GM12874 (cell line): ENCODE measurements at regions not wholly inside any gene's neighbourhood (a gene's known extent, or its start where the extent isn't known, plus 50 kb on each side); places are given as distances from the start of the nearest gene placed in this dataset.

Experiments
- TF ChIP-seq, protein P1 (sequence below): IDR thresholded peaks from 2 replicates; pipeline ENCODE4 v1.5.1; 2011; ENCODE audit warnings: low read depth, mild to moderate bottlenecking, control low read depth, low read length, moderate library complexity; ENCODE audit not compliant: insufficient read depth

DNA sequence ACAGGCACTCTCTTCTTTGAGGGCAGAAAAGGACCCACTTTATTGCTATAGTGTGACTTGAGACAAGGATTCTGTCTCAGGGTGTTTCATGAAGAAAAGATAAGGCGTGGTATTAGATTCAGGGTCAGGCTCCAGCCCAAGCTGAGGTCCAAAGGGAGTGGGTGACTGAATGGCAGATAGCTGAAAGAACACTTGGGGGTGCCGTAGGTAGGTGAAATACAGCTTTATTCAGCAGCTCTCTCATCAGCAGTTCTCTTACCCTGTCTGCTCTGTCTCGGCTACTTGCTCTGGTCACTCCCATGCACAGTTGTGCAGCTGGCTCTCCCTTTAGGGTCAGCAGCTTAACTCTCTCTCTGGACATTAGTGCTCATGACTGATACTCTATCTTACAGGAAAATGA, 379.9 kb downstream of the LPIN1 start:
- TF ChIP-seq, protein P1, sequence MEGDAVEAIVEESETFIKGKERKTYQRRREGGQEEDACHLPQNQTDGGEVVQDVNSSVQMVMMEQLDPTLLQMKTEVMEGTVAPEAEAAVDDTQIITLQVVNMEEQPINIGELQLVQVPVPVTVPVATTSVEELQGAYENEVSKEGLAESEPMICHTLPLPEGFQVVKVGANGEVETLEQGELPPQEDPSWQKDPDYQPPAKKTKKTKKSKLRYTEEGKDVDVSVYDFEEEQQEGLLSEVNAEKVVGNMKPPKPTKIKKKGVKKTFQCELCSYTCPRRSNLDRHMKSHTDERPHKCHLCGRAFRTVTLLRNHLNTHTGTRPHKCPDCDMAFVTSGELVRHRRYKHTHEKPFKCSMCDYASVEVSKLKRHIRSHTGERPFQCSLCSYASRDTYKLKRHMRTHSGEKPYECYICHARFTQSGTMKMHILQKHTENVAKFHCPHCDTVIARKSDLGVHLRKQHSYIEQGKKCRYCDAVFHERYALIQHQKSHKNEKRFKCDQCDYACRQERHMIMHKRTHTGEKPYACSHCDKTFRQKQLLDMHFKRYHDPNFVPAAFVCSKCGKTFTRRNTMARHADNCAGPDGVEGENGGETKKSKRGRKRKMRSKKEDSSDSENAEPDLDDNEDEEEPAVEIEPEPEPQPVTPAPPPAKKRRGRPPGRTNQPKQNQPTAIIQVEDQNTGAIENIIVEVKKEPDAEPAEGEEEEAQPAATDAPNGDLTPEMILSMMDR = no peak

DNA sequence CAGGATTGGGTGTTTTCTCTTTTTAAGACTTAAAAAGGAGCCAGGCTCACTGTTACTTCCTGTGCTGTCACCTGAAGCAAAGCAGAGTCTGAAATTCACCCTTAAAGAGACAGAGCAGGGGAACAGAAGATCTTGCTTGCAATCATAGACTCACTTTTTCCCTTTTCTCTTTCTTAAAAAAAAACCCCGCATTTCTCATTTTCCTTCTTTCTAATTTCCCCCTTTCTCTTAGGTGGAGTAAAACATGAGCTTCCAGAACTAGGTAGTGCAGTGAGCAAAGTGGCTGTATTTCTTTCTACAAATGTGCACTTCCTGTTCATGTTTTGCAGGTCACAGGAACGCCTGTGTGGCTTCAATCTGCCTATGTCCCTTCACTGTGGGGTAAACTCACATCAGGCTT, 381.2 kb downstream of the LPIN1 start:
- TF ChIP-seq, protein P1 = no peak

DNA sequence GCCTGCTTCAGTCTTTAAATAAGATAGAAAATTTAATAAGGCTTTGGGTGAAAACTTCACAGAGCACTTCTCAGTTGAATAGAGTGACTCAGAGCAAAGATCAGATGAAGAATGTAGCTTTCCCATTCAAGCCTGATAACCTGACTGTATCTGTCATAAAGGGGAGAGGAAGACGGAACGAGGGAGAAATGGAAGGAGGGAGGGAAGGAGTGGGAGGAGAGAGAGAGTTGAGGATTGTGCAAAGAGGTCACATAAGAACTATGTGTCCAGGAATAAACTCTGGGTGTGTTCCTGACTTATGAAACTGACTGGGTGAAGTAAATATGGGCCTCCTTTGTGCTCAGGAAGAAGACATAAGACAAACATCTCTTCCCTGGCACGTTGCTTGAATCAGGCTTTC, 385.5 kb downstream of the LPIN1 start:
- TF ChIP-seq, protein P1 = no peak

DNA sequence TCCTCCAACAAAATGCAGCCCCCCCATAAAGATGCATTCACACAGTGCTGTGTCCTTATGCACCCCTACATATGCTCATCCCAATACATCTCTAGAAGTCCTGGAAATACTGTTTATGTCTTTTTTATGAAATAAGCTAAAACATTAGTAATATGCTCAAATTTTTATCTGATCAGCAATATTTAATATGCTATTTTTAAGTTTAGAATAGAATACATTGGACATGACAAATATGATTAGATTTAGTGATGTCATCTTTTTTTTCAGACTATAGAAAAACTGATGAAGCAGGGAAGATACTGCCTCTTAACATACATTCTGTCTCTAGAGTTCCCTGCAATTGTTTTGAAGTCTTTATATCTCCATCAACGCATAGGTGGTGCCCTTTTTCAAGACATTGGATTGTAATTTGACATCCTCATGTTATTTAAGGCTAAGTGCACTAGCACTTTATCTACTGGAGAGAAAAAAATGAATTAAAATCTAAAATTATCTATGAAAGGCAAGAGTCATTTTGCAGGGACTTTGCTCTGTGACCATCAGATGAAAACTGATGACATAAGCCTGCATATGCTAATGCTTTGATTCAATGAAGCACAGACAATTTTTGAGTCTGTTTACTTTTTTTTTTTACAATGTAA, 395.3 kb downstream of the LPIN1 start:
- TF ChIP-seq, protein P1 = no peak

DNA sequence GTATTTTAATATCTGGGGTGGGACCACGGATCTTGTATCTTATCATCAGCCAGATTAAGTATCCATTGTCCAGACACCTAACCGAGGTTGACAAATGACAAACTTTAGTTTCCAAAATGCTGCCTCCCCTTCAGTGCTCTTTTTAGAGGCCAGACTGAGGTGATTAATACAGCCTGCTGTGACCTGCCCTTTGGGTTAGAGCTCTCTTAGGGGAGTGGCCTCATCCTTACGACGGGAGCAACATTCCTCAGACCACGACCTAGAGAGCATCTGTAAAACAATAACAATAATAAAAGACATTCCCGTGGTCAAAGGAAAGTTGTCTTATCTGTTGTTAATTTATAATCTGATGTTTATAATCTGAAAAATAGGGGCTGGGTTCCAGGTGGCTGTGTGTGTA, 405.3 kb downstream of the LPIN1 start:
- TF ChIP-seq, protein P1 = no peak

DNA sequence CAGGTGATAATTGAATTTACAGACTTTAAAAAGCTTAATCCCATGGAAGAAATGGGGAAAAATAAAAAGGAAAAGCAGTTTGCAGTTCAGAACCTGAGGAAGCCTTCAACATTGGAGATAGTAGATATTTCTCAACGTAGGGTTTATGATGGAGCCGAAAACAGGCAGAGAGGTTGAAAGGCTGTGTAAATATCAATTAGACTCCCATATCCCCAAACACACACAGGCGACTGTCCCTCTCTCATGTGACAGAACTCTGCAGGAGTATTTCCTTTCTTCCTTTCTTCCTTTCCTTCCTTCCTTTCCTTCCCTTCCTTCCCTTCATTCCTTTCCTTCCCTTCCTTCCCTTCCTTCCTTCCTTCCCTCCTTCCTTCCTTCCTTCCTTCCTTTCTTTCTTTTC, 406.5 kb downstream of the LPIN1 start:
- TF ChIP-seq, protein P1 = no peak

DNA sequence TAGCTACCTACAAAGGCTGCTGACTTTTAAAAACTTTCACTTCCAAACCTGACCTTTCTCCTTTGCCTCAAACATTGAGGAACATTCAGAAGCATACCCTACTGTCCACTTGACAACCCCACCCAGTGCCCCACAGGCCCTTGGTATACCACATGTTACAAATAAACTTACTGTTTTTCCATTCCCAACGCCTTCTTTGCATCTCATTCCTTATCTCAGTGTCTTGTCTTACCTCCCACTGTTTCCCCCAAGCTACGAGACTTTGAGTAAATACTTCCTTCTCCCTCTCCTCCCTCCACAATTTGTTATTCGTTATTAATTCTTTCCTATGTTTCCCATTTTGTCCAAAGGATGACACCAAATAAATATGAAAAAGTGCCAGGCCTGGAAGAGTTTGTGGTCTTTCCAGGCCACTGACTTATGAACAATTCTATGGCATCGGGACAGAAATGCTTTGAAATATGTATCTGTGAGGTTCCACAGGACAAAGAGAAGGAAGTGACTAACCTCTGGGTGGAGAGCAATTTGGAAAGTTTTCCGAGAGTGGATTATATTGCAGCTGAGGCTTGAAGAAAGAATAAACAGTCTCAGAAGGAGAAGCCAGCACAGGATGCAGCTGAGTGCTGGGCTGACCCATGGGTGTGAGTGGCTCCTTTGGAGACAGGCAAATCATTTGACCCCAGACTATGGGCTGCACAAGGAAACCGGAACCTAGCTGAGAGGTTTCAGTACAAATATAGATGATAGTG, 409.0 kb downstream of the LPIN1 start:
- TF ChIP-seq, protein P1 = no peak
